Esophagus squamous epithelium (tissue), 4 donors: ENCODE measurements at regions not wholly inside any gene's neighbourhood (a gene's known extent, or its start where the extent isn't known, plus 50 kb on each side); places are given as distances from the start of the nearest gene placed in this dataset.

Experiments used
- POLR2A ChIP-seq, 4 donors: fragments of 450-650 bp; IDR thresholded peaks; one replicate each; pipeline ENCODE4 v1.6.1; 2017; ENCODE audit warnings: antibody characterized with exemption in 4 of 4, mild to moderate bottlenecking in 4 of 4, moderate library complexity in 3 of 4
- TF ChIP-seq, protein P1 (sequence below), 6 experiments: fragments of 450-650 bp in 4 of 6; fragments of 200-600 bp in 2 of 6; sonication (generic) in 2 of 6; IDR thresholded peaks; one replicate each; pipeline ENCODE4 v1.5.1; 2016 to 2019; ENCODE audit warnings: antibody characterized with exemption in 6 of 6, mild to moderate bottlenecking in 4 of 6, moderate library complexity in 4 of 6

DNA sequence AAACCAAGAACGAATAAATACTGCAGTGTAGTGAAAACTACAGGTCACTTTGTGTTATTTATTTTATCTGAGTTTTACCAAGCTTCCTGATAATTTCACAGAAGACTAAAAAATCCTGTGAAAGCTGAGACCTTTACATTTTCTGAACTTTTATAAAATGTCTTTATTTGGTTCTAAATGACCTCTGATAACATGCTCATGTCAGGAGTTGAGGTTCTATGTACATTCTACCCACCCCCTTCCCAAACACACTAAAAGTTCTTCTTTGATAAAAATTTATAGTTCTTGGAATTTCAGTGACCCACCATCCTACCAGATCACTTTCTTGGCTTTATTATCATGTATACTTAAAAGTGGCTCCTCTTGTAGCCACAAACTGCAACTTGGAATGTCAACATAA lies 463.1 kb downstream of the PIK3C3 start:
- TF ChIP-seq, protein P1, sequence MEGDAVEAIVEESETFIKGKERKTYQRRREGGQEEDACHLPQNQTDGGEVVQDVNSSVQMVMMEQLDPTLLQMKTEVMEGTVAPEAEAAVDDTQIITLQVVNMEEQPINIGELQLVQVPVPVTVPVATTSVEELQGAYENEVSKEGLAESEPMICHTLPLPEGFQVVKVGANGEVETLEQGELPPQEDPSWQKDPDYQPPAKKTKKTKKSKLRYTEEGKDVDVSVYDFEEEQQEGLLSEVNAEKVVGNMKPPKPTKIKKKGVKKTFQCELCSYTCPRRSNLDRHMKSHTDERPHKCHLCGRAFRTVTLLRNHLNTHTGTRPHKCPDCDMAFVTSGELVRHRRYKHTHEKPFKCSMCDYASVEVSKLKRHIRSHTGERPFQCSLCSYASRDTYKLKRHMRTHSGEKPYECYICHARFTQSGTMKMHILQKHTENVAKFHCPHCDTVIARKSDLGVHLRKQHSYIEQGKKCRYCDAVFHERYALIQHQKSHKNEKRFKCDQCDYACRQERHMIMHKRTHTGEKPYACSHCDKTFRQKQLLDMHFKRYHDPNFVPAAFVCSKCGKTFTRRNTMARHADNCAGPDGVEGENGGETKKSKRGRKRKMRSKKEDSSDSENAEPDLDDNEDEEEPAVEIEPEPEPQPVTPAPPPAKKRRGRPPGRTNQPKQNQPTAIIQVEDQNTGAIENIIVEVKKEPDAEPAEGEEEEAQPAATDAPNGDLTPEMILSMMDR (IDR thresholded peaks at IDR 0.05) = no peak
- no peak for TF ChIP-seq POLR2A (IDR thresholded peaks at IDR 0.05)
